Nucleus accumbens (tissue), 56 donors: ENCODE measurements at regions not wholly inside any gene's neighbourhood (a gene's known extent, or its start where the extent isn't known, plus 50 kb on each side); places are given as distances from the start of the nearest gene placed in this dataset.
"Not testable (repeated sequence)": the region's sequence is repeated elsewhere in the genome, so short reads cannot be mapped to it uniquely, and the experiment has no call there.

Experiments used
- DNase-seq, 56 donors: peaks; one replicate each; lab custom pipeline; 2025; lab: John Stamatoyannopoulos, UW

DNA sequence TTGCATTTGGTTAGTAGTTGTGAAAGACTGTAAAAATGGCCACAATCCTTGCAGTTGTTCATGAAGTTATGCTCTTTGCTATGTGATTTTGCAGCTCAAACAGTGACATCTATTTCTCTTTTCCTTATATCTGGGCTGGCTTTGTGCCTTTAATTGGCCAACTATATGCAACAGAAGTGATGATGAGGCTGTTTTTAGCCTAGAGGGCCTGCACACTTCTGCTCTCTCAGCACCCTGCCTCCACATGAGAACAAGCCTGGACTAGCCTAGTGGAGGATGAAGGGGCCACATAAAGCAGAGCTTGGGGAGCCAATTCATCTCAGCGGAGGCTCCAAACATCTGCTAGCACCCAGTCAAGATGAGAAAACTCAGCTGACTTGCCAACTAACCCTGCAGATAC, 339.8 kb downstream of the OMA1 start:
- DNase-seq, result no peak

DNA sequence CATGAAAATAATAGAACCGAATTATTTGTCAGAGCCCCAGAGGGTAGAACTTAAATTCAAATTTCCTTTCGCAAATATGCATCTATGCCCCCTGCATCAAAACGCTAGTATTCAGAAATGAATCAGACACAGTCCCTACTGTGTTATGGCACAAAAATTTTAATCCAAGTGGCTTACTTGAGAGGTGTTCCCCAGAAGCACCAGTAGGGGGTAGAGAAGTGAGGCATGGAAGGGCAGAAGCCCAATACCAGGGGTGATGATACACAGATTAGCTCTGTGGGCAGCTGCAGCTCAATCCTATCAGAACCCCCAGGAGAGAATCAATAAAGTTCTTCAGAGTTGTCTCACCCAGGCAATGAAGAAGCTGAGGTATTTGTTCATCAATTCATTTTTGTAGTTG, 342.2 kb downstream of the OMA1 start:
- DNase-seq, result no peak

- DNase-seq, result no peak
Measured at GRCh38 chr1:58201492-58202106, 344.9 kb downstream of the OMA1 start.

DNA sequence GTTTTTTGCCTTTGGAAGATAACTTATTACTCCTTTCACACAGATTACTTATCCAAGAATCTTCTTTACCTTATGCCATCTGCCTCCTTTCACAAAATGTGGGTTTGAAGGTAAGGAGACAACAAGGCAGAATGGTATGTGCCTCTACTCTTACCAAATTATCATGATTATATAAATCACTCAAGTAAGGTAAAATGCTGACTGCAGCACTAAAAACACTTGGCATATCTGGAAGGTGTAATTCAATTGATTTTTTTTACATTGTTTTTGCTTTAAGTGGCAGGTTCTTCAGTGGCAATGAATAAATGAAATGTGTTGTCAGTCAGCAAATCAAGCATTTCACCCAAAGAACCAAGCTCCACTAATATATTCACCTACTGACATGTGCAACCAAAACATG, 346.1 kb downstream of the OMA1 start:
- no peak for DNase-seq

- no peak for DNase-seq
Measured at GRCh38 chr1:58197811-58198210, 348.7 kb downstream of the OMA1 start.

GRCh38 chr1:58190267-58190988, 356.1 kb downstream of the OMA1 start:
- peak in 1 of 56 donors; percentile 2 for DNase-seq

- DNase-seq, result no peak
Measured at GRCh38 chr1:58189453-58189852, 357.1 kb downstream of the OMA1 start.

DNA sequence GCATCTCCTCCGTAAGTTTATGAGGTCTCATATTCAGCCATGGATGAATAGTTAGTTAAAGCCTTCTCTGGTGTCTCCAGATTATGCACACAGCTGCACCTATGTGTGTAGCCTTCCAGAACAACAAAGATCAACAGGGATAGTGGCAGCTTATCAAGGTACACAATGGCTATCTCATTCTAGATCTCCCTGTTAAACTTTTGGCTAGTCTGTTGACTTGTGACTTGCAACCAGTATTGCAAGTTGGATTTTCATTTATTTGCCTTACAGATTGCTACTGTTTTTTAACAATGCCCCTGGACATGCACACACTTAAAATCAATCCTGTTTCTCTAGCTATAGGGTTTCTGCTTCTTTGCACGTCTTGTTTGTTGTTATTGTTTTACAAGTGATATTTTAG, 363.2 kb downstream of the OMA1 start:
- no peak for DNase-seq

DNA sequence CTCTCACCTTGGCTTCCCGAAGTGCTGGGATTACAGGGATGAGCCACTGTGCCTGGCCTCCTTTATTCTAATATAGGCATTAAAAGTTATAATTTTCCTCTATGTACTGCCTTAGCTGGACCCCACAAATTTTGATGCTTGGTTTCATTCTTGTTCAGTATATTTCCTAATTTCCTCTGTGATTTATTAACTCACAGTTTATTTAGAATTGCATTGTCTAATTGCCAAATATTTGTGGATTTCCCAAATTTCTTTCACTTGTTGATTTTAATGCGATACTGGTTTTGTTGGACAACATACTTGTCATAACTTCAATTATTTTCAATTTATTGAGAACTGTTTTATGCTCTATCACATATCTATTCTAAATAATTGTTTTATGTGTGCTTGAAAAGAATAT, 366.0 kb downstream of the OMA1 start:
- no peak for DNase-seq

- DNase-seq, result not testable (repeated sequence)
Measured at GRCh38 chr1:58169160-58169559, 377.4 kb downstream of the OMA1 start.

- not testable (repeated sequence) for DNase-seq
Measured at GRCh38 chr1:58167131-58167530, 379.4 kb downstream of the OMA1 start.

DNA sequence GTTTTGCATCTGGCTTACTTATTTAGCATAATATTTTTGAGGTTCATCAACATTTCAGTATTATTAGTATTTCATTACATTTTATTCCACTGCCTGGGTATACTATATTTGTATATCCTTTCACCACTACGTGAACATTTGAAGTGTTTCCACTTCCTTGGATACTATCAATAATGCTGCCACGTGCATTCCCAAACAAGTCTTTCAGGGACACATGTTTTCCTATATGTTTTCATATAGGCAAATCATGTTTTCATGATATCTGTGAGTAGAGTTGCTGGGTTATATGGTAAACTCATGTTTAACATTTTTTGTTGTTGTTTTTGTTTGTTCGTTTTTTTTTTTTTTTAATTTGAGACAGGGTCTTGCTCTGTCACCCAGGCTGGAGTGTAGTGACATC, 380.1 kb downstream of the OMA1 start:
- DNase-seq, result no peak

- DNase-seq, result no peak
Measured at GRCh38 chr1:58165073-58165472, 381.5 kb downstream of the OMA1 start.

GRCh38 chr1:58162952-58163550, 383.5 kb downstream of the OMA1 start:
- peak in 38 of 56 donors; percentile 1 to 55 (median 17) for DNase-seq

GRCh38 chr1:58159434-58159830, 387.1 kb downstream of the OMA1 start:
- no peak for DNase-seq

- peak in 1 of 56 donors; percentile 0 for DNase-seq
Measured at GRCh38 chr1:58158506-58159433, 387.8 kb downstream of the OMA1 start.

DNA sequence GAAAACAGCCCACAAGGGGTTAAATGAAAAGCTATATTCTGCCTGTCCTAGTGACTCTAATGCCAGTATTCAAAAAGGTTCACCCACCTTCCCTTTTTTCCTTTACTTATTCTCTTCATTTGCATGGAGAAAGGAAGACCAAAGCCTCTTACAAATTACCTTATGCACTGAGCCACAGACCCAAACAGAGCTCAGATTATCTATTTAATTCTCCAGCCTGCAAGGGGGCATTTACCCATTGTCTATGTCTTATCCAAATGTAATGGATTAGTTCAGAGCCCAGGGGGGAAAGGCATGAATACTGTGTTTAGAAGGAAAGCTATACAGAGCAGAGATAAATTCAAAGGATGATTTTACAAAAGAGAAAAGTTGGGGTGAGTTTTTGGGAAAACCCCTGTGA, 388.5 kb downstream of the OMA1 start:
- no peak for DNase-seq

DNA sequence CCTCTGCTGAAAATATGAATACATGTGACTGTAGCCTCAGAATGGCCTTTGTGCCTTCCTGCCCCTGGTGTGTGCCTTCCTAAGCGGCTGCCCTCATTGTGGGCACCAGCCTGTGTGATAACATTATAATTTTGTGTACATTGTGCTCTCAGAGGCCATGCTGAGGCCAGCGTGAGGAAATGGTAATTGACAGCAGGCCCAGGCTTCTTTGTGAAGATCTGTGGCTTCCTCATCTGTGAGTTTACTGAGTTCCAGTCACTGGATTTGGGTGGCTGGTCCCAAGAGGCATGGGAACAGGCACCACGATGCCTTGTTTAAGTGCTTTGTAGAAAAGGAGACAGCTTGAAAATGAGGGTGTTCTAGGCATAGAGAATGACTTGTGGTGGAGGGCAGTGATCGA, 389.3 kb downstream of the OMA1 start:
- DNase-seq, result no peak

DNA sequence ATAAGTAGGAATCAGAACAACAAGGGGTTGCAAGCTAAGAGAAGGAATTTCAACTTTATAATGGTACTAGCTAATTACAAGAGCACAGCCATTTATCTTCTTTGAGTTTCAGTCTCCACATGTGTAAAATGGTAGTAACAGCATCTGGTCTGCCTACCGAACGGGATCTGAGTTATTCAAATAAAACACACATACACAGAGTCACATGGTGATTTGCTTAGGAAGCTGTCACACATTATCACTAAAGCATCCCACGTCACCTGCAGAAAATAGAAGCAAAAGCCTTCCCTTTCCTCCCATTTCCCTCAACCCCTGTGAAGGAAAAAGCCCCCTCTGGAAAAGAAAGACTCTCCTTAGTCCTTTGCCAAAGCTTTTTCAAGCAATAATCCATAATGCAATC, 389.7 kb downstream of the OMA1 start:
- DNase-seq, result no peak

GRCh38 chr1:58156124-58156468, 390.4 kb downstream of the OMA1 start:
- DNase-seq, result no peak
